Mesothelial cell of epicardium (in vitro differentiated cells): ENCODE measurements at regions not wholly inside any gene's neighbourhood (a gene's known extent, or its start where the extent isn't known, plus 50 kb on each side); places are given as distances from the start of the nearest gene placed in this dataset.

Experiments used
- DNase-seq, 2 experiments: peaks; one replicate each; pipeline ENCODE4 v3.0.0; 2021; ENCODE audit warnings: low spot score in 2 of 2; ENCODE audit not compliant: unreplicated experiment in 2 of 2
- H3K27ac Mint-ChIP-seq: 2 replicates; pipeline ENCODE4 v1.8.0; 2021; ENCODE audit warnings: mixed read lengths
- H3K27me3 Mint-ChIP-seq: 2 replicates; pipeline ENCODE4 v1.8.0; 2021; ENCODE audit warnings: low read depth, mixed read lengths
- H3K36me3 Mint-ChIP-seq: 2 replicates; pipeline ENCODE4 v1.8.0; 2021; ENCODE audit warnings: mixed read lengths
- H3K4me1 Mint-ChIP-seq: 2 replicates; pipeline ENCODE4 v1.8.0; 2021; ENCODE audit warnings: mixed read lengths
- H3K4me3 Mint-ChIP-seq: 2 replicates; pipeline ENCODE4 v1.8.0; 2021; ENCODE audit warnings: mild to moderate bottlenecking, moderate library complexity, mixed read lengths
- H3K9me3 Mint-ChIP-seq: 2 replicates; pipeline ENCODE4 v1.8.0; 2021; ENCODE audit warnings: mixed read lengths
- CTCF ChIP-seq: fragments of 200-600 bp; sonication (generic); IDR thresholded peaks from one replicate; pipeline ENCODE4 v1.5.0; 2021; ENCODE audit warnings: antibody characterized with exemption; ENCODE audit not compliant: unreplicated experiment

- peaks cover 49% of the 10 kb centered on the region for H3K9me3 Mint-ChIP-seq
- TF ChIP-seq CTCF: no peak
Observed at GRCh38 chr10:42732266-42732665, 50.3 kb upstream of the BMS1 start.

More at GRCh38 chr10:42732266-42732665, 50.3 kb upstream of the BMS1 start:
- DNase-seq: no peak
- no peaks in the 10 kb centered on the region for H3K36me3 Mint-ChIP-seq
- H3K4me1 Mint-ChIP-seq: no peaks in the 10 kb centered on the region
- no peak overlapping the region for H3K4me3 Mint-ChIP-seq
- H3K27ac Mint-ChIP-seq: no peak overlapping the region
- H3K27me3 Mint-ChIP-seq: no peaks in the 10 kb centered on the region
